SK-N-SH (cell line): ENCODE measurements at regions not wholly inside any gene's neighbourhood (a gene's known extent, or its start where the extent isn't known, plus 50 kb on each side); places are given as distances from the start of the nearest gene placed in this dataset.

Experiments used
- FOXM1 ChIP-seq: IDR thresholded peaks from 2 replicates; pipeline ENCODE4 v1.4.0; 2012; ENCODE audit warnings: low read depth, mild to moderate bottlenecking
- GABPA ChIP-seq: IDR thresholded peaks from 2 replicates; pipeline ENCODE4 v1.4.0; 2012; ENCODE audit warnings: low read depth, mild to moderate bottlenecking
- POLR2AphosphoS5 ChIP-seq: IDR thresholded peaks from 2 replicates; pipeline ENCODE4 v1.6.1; 2012; ENCODE audit warnings: low read depth, low read length
- RAD21 ChIP-seq: IDR thresholded peaks from 2 replicates; pipeline ENCODE4 v1.6.1; 2012; ENCODE audit warnings: mild to moderate bottlenecking, low read length
- TAF1 ChIP-seq: IDR thresholded peaks from 2 replicates; pipeline ENCODE4 v1.6.1; 2012; ENCODE audit warnings: low read depth, mild to moderate bottlenecking, low read length, moderate library complexity, borderline replicate concordance
- TCF12 ChIP-seq: IDR thresholded peaks from 2 replicates; pipeline ENCODE4 v1.4.0; 2012
- TF ChIP-seq, protein P1 (sequence below): IDR thresholded peaks from 2 replicates; pipeline ENCODE4 v1.4.0; 2012; ENCODE audit warnings: low read depth
- TF ChIP-seq, protein P2 (sequence below): fragments of 200-600 bp; sonication (generic); IDR thresholded peaks from 2 replicates; pipeline ENCODE4 v1.6.1; 2017; ENCODE audit warnings: antibody characterized with exemption, mild to moderate bottlenecking, moderate library complexity

DNA sequence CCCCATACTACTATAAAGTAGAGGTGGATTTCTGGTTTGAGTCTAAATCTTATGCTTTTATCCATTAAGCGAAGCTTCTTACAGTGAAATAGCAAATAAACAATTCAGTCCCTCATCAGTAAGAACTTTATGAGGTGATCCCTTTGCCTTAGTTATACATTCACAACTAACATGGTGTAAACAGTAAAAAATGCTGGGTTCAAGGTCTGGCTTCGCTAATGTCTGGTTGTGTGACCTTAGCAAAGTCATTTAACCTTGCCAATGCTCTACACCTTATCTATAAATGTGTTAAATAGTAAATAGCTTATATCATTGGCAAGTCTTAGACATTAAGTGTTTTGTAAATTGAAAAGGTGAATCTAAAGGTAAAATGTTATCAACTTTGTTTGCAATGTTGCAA lies 475.4 kb downstream of the LMO4 start:
- TF ChIP-seq, protein P1, sequence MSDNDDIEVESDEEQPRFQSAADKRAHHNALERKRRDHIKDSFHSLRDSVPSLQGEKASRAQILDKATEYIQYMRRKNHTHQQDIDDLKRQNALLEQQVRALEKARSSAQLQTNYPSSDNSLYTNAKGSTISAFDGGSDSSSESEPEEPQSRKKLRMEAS: no peak
- no peak for TF ChIP-seq TCF12
- TF ChIP-seq, protein P2, sequence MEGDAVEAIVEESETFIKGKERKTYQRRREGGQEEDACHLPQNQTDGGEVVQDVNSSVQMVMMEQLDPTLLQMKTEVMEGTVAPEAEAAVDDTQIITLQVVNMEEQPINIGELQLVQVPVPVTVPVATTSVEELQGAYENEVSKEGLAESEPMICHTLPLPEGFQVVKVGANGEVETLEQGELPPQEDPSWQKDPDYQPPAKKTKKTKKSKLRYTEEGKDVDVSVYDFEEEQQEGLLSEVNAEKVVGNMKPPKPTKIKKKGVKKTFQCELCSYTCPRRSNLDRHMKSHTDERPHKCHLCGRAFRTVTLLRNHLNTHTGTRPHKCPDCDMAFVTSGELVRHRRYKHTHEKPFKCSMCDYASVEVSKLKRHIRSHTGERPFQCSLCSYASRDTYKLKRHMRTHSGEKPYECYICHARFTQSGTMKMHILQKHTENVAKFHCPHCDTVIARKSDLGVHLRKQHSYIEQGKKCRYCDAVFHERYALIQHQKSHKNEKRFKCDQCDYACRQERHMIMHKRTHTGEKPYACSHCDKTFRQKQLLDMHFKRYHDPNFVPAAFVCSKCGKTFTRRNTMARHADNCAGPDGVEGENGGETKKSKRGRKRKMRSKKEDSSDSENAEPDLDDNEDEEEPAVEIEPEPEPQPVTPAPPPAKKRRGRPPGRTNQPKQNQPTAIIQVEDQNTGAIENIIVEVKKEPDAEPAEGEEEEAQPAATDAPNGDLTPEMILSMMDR: no peak
- no peak for TF ChIP-seq TAF1
- no peak for TF ChIP-seq FOXM1
- no peak for TF ChIP-seq RAD21
- no peak for TF ChIP-seq POLR2AphosphoS5
- TF ChIP-seq GABPA: no peak
